ENCODE measurements at regions not wholly inside any gene's neighbourhood (a gene's known extent, or its start where the extent isn't known, plus 50 kb on each side); places are given as distances from the start of the nearest gene placed in this dataset.

DNA sequence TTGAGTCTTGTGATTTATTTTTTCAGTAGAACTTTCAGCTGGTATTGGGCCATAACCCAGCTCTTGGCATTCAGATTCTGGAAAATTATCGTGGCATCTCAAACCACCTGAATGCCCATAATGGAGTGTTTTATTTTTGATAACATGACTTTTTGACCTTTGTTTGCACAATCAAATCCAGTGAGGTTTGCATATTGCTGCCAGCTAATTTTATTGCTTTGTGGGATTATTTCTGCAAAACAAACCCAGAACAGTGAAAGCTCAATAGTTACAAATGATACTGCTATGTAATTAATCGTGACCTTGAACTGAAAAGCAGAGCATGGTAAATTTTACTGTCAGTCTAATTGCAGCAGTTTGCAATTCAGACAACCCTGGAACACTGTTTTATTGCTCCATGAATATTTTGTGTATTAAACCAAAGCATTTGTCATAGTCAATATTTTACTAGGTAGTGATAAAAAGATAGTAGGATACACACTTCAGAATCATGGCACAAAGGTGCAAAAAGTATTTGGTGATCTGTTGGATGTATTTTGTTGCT, 255.2 kb upstream of the NAV3 start:
- Histone ChIP-seq H3K27me3 (ENCODE audit: insufficient read depth, low read depth) (no peaks in the 10 kb centered on the region), H2AFZ (no peak overlapping the region), H3K9me3 (ENCODE audit: insufficient read depth, low read depth) (no peaks in the 10 kb centered on the region), H3K27ac (no peak overlapping the region), H3K36me3 (ENCODE audit: low read depth) (no peaks in the 10 kb centered on the region), H3K4me1 (replicated peaks; ENCODE audit: insufficient read depth) (no peaks in the 10 kb centered on the region), H3F3A (ENCODE audit: insufficient read depth, low read depth) (no peaks in the 10 kb centered on the region), H4K20me1 (ENCODE audit: insufficient read depth) (no peaks in the 10 kb centered on the region), H3K4me3 (no peak overlapping the region), H3K4me2 (no peak overlapping the region), H3K79me2 (ENCODE audit: low read depth) (no peaks in the 10 kb centered on the region), H3K9me2 (ENCODE audit: insufficient read depth) (no peaks in the 10 kb centered on the region)
- POLR2A ChIA-PET (ENCODE audit: unreplicated experiment): no interaction called here
- BruUV-seq (replicated peaks): no TSS peak
- intact Hi-C loops (cut with micrococcal nuclease; ENCODE audit: unreplicated experiment): no loop called here
- CTCF ChIA-PET: no interaction called here
- DNase-seq: no peak
- TF ChIP-seq, protein P1, sequence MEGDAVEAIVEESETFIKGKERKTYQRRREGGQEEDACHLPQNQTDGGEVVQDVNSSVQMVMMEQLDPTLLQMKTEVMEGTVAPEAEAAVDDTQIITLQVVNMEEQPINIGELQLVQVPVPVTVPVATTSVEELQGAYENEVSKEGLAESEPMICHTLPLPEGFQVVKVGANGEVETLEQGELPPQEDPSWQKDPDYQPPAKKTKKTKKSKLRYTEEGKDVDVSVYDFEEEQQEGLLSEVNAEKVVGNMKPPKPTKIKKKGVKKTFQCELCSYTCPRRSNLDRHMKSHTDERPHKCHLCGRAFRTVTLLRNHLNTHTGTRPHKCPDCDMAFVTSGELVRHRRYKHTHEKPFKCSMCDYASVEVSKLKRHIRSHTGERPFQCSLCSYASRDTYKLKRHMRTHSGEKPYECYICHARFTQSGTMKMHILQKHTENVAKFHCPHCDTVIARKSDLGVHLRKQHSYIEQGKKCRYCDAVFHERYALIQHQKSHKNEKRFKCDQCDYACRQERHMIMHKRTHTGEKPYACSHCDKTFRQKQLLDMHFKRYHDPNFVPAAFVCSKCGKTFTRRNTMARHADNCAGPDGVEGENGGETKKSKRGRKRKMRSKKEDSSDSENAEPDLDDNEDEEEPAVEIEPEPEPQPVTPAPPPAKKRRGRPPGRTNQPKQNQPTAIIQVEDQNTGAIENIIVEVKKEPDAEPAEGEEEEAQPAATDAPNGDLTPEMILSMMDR (conservative IDR thresholded peaks at IDR 0.05): no peak
- no peak for TF ChIP-seq EZH2 (IDR thresholded peaks at IDR 0.05; ENCODE audit: low read depth)

DNA sequence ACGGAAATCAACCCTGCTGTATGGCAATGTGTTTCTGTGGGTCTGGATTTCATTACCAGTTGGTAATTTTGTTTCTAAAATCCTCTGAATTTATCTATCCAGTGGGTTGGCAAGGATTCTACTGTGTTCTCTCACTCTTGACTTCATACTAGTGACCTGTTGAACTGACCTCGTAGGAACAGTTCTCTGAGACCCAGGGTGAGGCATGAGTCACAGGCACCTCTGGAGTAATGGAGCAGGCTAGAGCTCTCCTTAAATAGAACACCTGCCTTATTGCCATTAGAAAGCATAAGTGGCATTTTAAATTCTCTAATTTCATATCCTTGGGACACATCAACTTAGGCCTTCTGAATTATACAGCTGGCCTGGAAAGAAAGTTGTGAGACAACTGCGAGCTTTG, 258.3 kb upstream of the NAV3 start:
- no TSS peak for BruUV-seq (replicated peaks)
- H3K4me3 ChIP-seq: no peak overlapping the region
- H3K9me2 ChIP-seq (ENCODE audit: insufficient read depth): no peaks in the 10 kb centered on the region
- no peaks in the 10 kb centered on the region for H3K9me3 ChIP-seq (ENCODE audit: insufficient read depth, low read depth)
- no peaks in the 10 kb centered on the region for H3K27me3 ChIP-seq (ENCODE audit: insufficient read depth, low read depth)
- no peak for DNase-seq
- TF ChIP-seq, protein P1 (conservative IDR thresholded peaks at IDR 0.05): no peak
- no peak overlapping the region for H3K4me2 ChIP-seq
- H3K4me1 ChIP-seq (replicated peaks; ENCODE audit: insufficient read depth): no peaks in the 10 kb centered on the region
- ChIA-PET POLR2A (ENCODE audit: unreplicated experiment) (interaction anchor here (0.6 kb wide), 1 partner anchor 450 kb away, joined by 4 read pairs; no protein-coding TSS in a partner anchor), CTCF (no interaction called here)
- intact Hi-C loops (cut with micrococcal nuclease; ENCODE audit: unreplicated experiment): no loop called here
- no peak overlapping the region for H3K27ac ChIP-seq
- H3F3A ChIP-seq (ENCODE audit: insufficient read depth, low read depth): no peaks in the 10 kb centered on the region
- no peaks in the 10 kb centered on the region for H3K36me3 ChIP-seq (ENCODE audit: low read depth)
- H2AFZ ChIP-seq: no peak overlapping the region
- H3K79me2 ChIP-seq (ENCODE audit: low read depth): no peaks in the 10 kb centered on the region
- no peaks in the 10 kb centered on the region for H4K20me1 ChIP-seq (ENCODE audit: insufficient read depth)

DNA sequence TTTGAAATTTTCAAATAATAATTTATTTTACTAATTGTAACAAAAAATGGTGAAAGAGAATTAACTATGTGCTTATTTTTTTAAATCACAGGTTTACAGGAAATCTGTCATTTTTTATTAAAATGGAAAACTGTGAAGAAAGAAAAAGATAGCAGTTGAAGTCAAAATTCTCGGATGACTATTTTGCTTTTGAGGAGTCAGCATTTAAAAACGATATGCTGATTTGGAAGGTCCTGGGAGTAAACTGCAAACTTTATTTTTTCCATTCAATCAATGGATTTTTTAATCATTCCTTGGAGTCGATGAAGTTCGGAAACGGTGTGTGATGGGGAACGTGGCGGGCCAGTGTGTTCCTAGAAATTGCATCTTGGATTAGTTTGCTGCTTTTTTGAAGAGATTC, 258.9 kb upstream of the NAV3 start:
- no peak overlapping the region for H3K27ac ChIP-seq
- no peaks in the 10 kb centered on the region for H3K9me2 ChIP-seq (ENCODE audit: insufficient read depth)
- no peak overlapping the region for H3K4me2 ChIP-seq
- H3K79me2 ChIP-seq (ENCODE audit: low read depth): no peaks in the 10 kb centered on the region
- no peaks in the 10 kb centered on the region for H3K36me3 ChIP-seq (ENCODE audit: low read depth)
- ChIA-PET CTCF (no interaction called here), POLR2A (ENCODE audit: unreplicated experiment) (no interaction called here)
- DNase-seq: no peak
- no peaks in the 10 kb centered on the region for H3F3A ChIP-seq (ENCODE audit: insufficient read depth, low read depth)
- no peaks in the 10 kb centered on the region for H3K9me3 ChIP-seq (ENCODE audit: insufficient read depth, low read depth)
- BruUV-seq (replicated peaks): no TSS peak
- H3K4me3 ChIP-seq: no peak overlapping the region
- no peak for TF ChIP-seq EZH2 (IDR thresholded peaks at IDR 0.05; ENCODE audit: low read depth)
- TF ChIP-seq, protein P1 (conservative IDR thresholded peaks at IDR 0.05): no peak
- intact Hi-C loops (cut with micrococcal nuclease; ENCODE audit: unreplicated experiment): no loop called here
- H3K4me1 ChIP-seq (replicated peaks; ENCODE audit: insufficient read depth): no peaks in the 10 kb centered on the region
- H2AFZ ChIP-seq: no peak overlapping the region
- no peaks in the 10 kb centered on the region for H4K20me1 ChIP-seq (ENCODE audit: insufficient read depth)
- H3K27me3 ChIP-seq (ENCODE audit: insufficient read depth, low read depth): no peaks in the 10 kb centered on the region
